Cardiac septum (tissue), 1 donor: ENCODE measurements at regions not wholly inside any gene's neighbourhood (a gene's known extent, or its start where the extent isn't known, plus 50 kb on each side); places are given as distances from the start of the nearest gene placed in this dataset.
"Not testable (repeated sequence)": the region's sequence is repeated elsewhere in the genome, so short reads cannot be mapped to it uniquely, and the experiment has no call there.

Source experiments
- DNase-seq: peaks from one replicate; pipeline ENCODE4 v3.0.0-alpha.2; 2020; ENCODE audit warnings: low spot score
- intact Hi-C: fragments of 100-400 bp; cut with DNase I; formaldehyde crosslinking; loops from one replicate; pipeline ENCODE4 v1.14.0; 2022
- donor health status: DM: no; HTN: no; CAD: no.

DNA sequence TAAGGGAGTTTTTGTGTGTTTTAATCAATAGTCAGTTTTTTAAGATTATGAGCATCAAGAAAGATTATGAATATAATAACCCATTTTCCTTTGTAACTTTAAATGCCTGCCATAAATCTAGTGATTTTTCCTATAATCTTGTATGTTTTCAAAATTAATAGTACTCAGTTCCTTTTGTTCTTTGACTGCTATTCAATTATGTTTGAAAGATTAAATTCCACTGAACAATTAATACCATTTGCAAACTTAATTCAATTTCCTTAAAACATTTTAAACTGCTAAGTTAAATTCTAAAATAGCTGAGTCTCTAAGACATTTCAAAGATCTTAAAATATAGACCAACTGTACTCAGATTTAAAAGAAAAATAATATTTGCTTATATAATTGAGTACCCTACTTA, 1173.9 kb upstream of the TMEFF2 start:
- intact Hi-C loops = no loop called here
- DNase-seq = no peak

DNA sequence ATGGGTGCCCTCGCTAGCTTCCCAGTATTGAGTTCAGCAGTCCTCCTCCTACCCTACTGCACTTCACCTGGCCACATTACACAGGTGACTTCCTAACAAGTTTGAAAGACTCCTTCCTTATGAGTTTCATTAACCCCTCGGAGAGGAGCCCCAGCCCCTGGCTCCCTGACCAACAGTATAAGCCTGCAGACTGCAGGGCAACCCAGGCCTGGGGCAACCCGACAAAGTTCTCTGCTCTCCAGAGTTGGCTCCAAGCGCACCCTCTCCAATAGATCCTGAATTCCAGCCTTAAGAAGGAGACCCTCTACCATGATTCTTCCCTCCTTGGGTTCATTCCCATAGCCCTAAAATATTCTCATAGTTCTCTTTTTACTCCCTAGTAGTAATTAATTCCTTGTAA, 1162.8 kb upstream of the TMEFF2 start:
- intact Hi-C loops = no loop called here
- DNase-seq = peak; percentile 64

DNA sequence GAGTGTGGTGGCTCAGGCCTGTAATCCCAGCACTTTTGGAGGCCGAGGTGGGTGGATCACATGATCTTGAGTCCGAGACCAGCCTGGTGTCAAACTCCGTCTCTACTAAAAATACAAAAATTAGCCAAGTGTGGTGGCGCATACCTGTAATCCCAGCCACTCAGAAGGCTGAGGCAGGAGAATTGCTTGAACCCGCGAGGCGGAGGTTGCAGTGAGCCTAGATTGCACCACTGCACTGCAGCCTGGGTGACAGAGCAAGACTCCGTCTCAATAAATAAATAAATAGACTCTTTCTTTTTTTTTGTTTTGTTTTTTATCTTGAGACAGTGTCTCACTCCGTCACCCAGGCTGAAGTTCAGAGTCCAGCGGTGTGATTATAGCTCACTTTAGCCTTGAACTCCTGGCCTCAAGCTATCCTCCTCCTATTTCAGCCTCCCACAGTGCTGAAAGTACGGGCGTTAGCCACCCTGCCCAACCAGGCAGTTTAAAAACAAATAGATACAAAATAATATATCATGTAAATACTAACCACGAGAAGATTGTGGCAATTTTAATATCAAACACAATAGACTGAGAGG, 1158.0 kb upstream of the TMEFF2 start:
- DNase-seq = peak; percentile 69
- intact Hi-C loops = not testable (repeated sequence)

DNA sequence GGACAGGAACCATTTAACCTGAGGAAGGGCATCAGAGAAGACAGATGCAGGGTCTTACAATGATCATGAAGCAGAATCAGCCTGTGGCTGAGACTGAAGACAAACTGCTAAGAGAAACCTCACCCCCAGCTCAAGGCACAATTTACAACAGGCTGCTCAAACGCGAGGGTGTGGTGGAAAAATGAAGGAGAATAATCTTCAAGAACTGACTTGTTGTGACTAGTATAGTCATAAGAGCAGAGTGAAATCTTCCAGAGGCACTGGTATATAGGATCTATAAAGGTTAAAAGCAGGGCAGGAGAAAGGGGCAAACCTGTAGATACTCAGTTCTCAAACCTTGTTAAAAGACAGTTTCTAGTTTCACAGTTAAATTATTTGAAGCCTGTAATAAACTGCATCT, 1155.8 kb upstream of the TMEFF2 start:
- no peak for DNase-seq
- intact Hi-C loops = no loop called here

DNA sequence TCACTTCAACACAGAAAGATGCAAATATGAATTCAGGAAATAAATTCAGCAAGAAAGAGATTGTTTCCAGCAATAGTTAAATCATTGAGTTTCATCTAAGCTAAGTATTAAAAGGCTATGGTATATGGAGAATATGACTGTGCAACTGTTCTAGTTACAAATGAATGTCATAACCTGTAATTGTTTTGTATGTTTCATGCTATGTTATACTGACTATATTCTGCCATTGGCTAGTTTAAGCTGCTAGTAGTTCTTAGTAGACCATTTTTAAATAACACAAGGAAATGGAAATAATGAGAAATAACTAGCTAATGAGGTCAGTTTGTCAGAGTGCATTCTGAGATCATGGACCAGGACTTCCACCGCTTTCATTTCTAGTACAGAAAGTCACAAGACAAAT, 1154.9 kb upstream of the TMEFF2 start:
- no peak for DNase-seq
- intact Hi-C loops = no loop called here

DNA sequence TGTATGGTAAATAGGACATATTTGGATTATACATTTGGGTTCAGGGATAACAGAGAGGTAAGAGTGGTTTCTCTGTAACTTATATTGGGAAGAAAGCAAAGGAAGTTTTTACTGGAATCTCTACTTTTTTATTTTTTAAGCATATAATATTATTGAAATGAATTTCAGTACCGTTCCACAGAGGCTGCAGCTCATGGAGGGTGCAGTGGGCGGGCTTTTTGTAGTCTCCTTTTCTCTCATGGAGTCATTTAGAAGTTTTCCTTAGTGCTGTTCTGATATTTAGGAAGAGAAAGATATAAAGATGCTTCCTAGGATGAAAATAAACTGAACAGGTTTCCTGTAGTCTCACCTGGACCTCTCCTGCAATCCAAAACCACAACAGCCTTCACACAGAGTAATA, 1153.3 kb upstream of the TMEFF2 start:
- intact Hi-C loops = no loop called here
- DNase-seq = no peak

DNA sequence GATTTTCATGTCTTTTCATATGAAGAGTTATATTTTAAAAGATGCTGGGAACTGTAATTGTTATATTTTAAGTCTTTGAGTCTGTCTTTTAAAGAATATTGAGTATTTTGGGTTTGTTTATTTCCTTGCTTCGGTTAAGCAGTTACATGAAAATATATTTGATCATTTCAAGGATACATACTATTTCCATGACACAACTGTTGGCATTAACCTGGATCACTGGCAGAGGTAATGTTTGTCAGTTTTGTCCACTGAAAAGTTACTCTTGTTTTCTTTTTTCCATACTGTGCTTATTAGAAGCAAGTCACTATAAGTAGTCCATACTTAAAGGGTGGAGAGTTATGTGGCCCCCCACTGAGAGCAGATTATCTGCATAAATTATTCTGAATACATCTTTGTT, 1142.0 kb upstream of the TMEFF2 start:
- DNase-seq = no peak
- intact Hi-C loops = no loop called here

DNA sequence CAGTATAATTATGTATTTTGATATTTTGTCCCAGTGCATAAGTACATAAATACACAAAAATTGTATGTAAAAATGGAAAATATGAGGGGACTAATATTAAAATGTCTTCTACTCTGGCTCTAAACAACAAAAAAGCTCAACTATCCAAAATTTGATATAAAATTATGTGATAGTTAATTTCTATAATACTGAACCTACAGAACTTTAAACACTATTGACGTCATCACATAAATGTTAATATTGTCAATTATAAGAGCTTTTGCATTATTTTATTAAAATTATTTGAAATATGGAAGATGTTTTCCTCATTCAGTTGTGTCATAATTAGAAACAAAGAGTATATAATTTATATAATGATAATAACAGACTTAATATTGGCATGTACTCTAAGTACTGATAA, 1139.7 kb upstream of the TMEFF2 start:
- intact Hi-C loops = no loop called here
- no peak for DNase-seq

DNA sequence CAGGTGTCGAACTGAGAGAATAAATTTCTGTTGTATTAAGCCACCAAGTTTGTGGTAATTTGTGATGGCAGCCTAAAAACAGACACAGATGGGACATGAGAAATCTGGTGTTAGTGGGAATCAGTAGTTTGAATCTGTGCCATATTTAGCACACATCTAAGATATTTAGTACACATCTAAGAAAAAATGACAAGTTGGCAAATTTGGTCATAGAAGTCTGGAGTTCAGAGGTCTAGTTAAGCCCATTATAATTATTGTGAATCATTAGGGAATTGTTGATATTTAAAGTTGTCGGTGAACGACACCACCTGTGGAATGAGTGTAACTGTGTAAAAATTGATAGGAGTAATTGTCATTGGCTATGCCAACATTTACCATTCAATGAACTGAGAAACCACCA, 1138.8 kb upstream of the TMEFF2 start:
- intact Hi-C loops = no loop called here
- no peak for DNase-seq

DNA sequence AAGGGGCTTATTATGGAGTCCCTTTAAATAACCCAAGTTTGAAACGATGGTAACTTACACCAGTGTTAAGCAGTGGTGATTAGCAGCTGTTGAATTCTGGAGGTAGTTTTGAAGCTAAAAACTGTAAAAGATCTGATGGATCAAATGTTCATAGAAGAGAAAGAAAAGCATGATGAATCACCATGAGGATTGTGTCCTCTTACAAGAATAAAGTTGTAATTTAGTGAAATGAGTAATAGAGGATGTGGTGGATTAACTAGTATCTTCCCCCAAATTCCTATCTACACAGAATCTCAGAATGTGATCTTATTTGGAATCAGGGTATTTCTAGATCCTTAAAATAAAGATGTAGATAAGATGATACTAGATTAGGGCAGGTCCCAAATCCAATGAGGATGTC, 1138.2 kb upstream of the TMEFF2 start:
- DNase-seq = no peak
- intact Hi-C loops = no loop called here

DNA sequence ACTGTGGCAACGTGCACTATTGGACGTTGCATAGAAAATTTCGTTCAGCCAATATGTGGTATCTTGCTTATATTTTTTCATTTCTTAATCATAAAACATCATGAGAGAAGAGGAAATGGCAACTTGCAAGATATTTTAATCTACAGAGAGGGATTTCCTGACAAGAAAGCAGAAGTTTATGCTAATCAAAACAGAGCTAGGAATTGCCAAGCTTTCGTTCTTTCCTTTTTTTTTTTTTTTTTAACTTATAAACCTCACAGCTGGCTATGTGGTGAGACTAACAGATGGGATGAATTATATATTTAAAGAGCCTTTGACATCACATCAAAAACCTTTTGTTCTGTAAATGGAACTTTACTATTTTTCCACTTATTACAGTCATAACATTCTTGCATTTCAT, 1136.9 kb upstream of the TMEFF2 start:
- DNase-seq = no peak
- intact Hi-C loops = no loop called here

DNA sequence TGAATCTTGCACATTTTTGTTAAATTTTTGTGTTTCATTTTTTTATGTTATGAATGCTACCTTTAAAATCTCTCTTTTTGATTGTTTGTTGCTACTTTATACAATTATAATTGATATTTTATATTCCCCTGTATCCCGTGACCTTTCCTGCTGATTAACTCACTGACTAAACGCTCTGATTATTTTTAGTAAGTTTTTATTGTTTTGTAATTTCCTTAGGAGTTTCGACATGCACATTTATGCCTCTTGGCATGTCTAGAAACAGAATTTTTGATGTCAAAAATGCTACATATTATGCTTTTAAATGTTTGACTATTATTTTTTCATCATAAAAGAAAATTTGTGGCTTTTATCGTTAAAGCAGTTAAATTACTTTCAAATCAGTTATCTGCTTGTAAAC, 1131.6 kb upstream of the TMEFF2 start:
- intact Hi-C loops = no loop called here

DNA sequence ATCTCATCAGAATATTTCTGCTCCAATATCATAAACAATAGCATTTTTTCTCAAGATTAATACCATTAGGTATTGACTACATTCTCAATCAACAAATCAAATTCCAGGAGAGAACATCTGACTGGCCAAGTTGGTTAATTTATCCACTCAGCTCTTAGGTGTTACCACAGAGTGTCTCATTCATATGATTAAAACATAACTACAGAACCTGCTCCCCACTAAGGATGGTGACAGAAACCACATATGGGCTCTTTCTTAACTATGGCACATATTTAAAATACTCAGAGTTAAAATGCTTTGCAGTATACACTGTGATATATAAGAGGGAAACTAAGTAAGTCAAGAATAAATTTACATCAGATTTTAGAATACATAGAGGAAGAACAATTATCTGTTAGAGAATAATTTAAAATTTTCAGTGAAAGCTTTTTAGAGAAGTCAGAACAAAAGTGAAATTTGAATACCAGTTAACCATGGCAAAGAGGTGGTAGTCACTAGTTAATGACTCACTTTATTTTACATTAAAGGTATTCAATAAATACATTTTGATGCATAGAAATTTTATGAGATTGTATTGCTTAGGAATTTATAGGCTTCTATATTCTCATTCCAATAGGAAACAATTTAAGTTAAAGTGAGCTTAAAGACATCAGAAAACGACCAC, 1120.8 kb upstream of the TMEFF2 start:
- intact Hi-C loops = no loop called here
- DNase-seq = no peak

More for the DNA sequence above, 1131.6 kb upstream of the TMEFF2 start:
- no peak for DNase-seq

DNA sequence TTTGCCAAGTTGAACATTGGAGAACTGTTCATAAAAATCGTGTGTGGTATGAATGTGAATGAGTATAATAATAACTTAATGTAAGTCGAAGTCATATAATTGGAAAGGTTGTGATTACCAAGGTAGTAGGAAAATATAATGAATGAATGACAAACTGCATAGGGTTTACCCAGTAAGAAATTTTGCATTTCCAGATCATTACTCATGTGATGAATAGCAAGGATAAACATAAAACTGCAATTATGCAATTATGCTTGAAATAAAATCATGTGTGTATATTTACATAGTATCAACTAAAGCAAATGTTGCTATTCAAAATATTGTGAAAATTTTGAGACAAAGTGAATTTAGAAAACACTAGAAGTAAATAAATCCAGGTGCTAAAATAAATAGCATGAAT, 1108.7 kb upstream of the TMEFF2 start:
- no peak for DNase-seq
- intact Hi-C loops = no loop called here

DNA sequence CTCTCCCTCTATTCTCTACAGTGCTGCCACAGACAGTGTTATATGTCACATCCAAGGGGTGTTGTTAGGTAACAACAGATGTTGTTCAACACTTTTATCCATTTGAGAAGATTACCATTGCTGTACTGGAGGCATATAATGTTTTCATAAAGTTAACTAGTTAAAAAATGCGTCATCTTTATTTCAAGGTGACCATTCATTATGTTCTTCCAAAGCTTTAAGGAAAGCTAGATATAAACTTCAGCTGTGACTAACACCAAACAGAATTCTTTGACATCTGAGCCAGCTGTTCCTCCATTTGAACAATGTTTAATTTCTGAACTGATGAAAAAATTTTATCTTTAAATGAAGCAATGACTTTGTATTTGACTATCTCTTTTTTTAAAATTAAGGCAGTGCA, 1099.6 kb upstream of the TMEFF2 start:
- intact Hi-C loops = no loop called here
- DNase-seq = no peak

DNA sequence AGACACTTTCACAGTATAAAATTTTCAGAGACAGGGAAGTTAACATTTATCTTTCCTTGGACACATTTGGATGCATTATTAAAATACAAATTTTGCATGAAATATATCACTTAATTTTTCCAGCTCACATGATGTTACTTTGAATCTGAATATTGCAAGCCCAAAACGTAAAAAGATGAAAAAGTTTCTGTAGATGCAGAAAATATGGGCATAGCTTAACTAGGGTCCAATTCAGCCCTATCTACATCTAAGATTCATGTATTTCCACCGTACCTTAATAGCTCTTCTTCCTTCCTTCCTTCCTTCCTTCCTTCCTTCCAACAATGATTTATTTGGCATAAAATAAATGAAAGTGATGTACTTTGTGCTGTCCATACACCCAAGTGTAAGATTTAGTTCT, 1084.6 kb upstream of the TMEFF2 start:
- no peak for DNase-seq
- intact Hi-C loops = no loop called here

DNA sequence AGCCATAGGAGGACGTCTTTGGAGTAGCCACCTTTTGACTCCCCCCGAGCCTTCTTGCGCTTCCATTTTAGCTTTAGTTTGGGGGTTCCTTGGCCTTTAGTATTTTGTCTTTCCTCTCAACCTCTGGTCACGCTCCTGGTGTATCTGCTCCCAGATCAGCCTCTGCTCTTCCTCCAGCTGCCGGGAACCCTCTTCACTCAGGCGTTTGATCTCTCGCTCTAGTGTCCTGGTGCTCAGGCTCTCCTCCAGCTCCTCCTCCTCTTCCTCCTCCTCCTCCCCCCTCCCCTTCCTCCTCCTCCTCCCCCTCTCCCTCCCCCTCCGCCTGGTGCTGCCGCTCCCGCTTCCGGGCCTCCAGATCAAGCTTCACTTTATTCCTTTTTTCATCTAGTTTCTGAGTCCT, 1082.3 kb upstream of the TMEFF2 start:
- no peak for DNase-seq
- intact Hi-C loops = no loop called here

DNA sequence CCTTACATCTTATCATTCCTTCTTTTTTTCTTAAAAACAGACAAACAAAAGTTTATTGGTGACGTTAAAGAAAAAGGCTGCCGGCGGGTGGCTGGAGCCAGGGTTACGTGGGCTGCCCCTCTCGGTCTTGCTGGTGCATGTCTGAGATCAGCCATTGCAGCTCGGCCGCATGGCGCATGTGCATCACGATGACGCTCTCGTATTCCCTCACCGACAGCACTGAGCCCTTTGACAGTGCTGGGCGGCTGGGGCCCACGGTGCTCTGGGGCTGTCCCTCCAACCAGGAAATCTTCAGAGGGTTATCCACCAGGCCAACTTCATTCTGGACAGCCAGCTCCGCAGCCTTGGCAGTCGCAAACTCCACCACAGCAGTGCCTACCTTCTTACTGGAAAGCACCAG, 1081.8 kb upstream of the TMEFF2 start:
- DNase-seq = no peak
- intact Hi-C loops = no loop called here

DNA sequence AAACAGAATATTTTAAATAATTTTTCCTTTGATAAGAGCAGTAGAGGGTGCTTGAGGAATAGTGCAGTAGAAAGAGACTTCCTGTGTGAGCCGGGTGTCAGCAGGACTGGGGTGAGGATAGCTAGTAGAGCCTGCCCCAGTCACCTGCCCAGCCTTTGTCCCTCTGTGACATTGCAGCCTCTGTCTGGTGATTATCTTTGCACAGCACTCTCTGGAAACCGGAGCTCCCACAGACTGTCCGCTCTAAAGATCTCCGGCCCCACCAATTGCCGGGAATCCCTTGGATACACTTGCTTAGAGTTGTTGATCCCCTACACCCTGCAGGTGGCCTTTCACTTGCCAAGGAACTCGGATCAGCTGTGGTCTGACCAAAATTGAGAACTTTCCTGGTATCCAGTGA, 1081.3 kb upstream of the TMEFF2 start:
- intact Hi-C loops = no loop called here
- DNase-seq = no peak

DNA sequence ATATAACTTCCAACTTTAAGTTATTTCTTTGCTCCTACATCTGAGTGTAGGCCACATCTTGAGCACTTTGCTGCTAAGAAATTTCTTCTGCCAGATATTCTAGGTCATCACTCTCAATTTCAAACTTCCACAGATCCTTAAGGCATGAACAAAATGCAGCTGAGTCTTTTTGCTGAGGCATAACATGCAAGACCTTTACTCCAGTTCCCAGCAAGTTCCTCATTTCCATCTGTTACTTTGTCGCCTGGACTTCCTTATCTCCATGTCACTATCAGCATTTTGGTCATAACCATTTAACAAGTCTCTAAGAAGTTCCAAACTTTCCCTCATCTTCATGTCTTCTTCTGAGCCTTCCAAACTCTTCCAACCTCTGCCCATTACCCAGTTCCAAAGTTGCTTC, 1077.3 kb upstream of the TMEFF2 start:
- intact Hi-C loops = no loop called here

DNA sequence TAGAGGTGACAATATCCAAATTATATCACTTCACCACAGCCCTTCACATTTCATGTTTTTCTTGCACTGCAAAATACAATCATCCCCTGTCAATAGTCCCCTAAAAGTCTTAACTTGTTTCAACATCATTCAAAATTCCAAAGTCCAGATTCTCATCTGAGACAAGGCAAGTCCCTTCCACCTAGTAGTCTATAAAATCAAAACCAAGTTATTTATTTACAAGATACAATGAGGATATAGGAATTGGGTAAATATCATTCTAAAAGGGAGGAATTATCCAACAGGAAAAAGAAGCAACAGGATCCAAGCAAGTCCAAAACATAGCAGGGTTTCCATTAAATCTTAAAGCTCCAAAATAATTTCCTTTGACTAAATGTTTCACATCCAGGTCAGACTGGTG, 1076.1 kb upstream of the TMEFF2 start:
- DNase-seq = no peak

More for the DNA sequence above, 1077.3 kb upstream of the TMEFF2 start:
- no peak for DNase-seq

DNA sequence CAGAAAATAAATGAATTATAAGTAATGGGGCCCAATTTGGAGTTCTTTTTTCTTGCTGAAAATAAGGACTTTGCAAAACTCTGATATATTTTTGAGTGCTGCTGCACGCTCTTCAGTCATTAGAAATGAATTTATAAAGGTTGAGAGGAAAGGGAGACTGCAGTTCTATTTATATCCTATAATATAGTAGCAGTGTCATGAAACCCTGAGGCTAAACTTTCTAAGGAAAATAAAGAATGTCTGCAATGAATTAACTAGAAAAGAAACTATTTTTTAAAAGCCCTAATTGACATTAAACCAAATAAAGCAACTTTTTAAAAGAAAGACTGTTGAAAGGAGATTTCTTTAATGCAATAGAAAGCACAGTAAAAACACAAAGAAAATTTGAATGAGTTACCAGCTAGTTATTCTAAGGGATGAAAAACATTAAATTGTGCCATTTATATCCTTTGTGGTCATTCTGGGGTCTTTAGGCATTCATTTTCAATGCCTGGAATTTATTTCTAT, 1072.8 kb upstream of the TMEFF2 start:
- no peak for DNase-seq
- intact Hi-C loops = no loop called here

More for the DNA sequence above, 1076.1 kb upstream of the TMEFF2 start:
- intact Hi-C loops = no loop called here
